KMS-11 (cell line): ENCODE measurements at regions not wholly inside any gene's neighbourhood (a gene's known extent, or its start where the extent isn't known, plus 50 kb on each side); places are given as distances from the start of the nearest gene placed in this dataset.

Experiments used
- H2AFZ ChIP-seq: fragments of 200-600 bp; sonication (generic); 2 replicates; pipeline ENCODE4 v1.6.1; 2016; ENCODE audit warnings: antibody characterized with exemption, mixed run types, low read depth
- H3K27ac ChIP-seq: fragments of 200-600 bp; sonication (generic); 2 replicates; pipeline ENCODE4 v1.6.1; 2016; ENCODE audit warnings: mild to moderate bottlenecking, mixed run types
- H3K27me3 ChIP-seq: fragments of 200-600 bp; sonication (generic); 2 replicates; pipeline ENCODE4 v1.6.1; 2017; ENCODE audit warnings: mild to moderate bottlenecking, low read depth, mixed run types, moderate library complexity; ENCODE audit not compliant: insufficient read depth
- H3K36me3 ChIP-seq: fragments of 200-600 bp; sonication (generic); 2 replicates; pipeline ENCODE4 v1.6.1; 2017; ENCODE audit warnings: mild to moderate bottlenecking, mixed run types; ENCODE audit not compliant: insufficient read depth
- H3K4me1 ChIP-seq: fragments of 200-600 bp; sonication (generic); 2 replicates; pipeline ENCODE4 v1.6.1; 2016; ENCODE audit warnings: mild to moderate bottlenecking, low read depth, mixed run types; ENCODE audit not compliant: poor library complexity, severe bottlenecking
- H3K4me2 ChIP-seq: fragments of 200-600 bp; sonication (generic); 2 replicates; pipeline ENCODE4 v1.7.0; 2016; ENCODE audit warnings: mild to moderate bottlenecking, mixed run types
- H3K4me3 ChIP-seq: fragments of 200-600 bp; sonication (generic); IDR thresholded peaks from 2 replicates; pipeline ENCODE4 v1.6.1; 2017; ENCODE audit warnings: low read depth, low read length, mixed read lengths; ENCODE audit not compliant: insufficient read depth
- H3K79me2 ChIP-seq: fragments of 200-600 bp; sonication (generic); 2 replicates; pipeline ENCODE4 v1.6.1; 2016; ENCODE audit warnings: low read depth, mixed run types; ENCODE audit not compliant: insufficient read depth
- H3K9ac ChIP-seq: fragments of 200-600 bp; sonication (generic); 2 replicates; pipeline ENCODE4 v1.6.1; 2016; ENCODE audit warnings: mild to moderate bottlenecking, mixed run types
- H4K20me1 ChIP-seq: fragments of 200-600 bp; sonication (generic); 2 replicates; pipeline ENCODE4 v1.6.1; 2016; ENCODE audit warnings: mild to moderate bottlenecking, mixed run types; ENCODE audit not compliant: insufficient read depth
- CTCF ChIP-seq: fragments of 200-600 bp; sonication (generic); conservative IDR thresholded peaks from 2 replicates; pipeline ENCODE4 v1.6.1; 2017; ENCODE audit warnings: low read depth, mild to moderate bottlenecking, antibody characterized with exemption, low read length, moderate library complexity, mixed read lengths

- H3K27ac ChIP-seq: no peak overlapping the region
- H3K79me2 ChIP-seq: no peaks in the 10 kb centered on the region
- no peak overlapping the region for H3K9ac ChIP-seq
- H2AFZ ChIP-seq: no peak overlapping the region
- no peaks in the 10 kb centered on the region for H3K36me3 ChIP-seq
- H3K4me1 ChIP-seq: no peaks in the 10 kb centered on the region
- TF ChIP-seq CTCF: no peak
- no peaks in the 10 kb centered on the region for H3K27me3 ChIP-seq
- H3K4me2 ChIP-seq: no peak overlapping the region
- H3K4me3 ChIP-seq: no peak overlapping the region
- H4K20me1 ChIP-seq: no peaks in the 10 kb centered on the region
These were observed 114.9 kb upstream of the GPRIN3 start for GRCh38 chr4:89422441-89422990.

GRCh38 chr4:89420507-89420906, 112.9 kb upstream of the GPRIN3 start:
- Histone ChIP-seq H2AFZ (no peak overlapping the region), H3K9ac (no peak overlapping the region), H3K27ac (no peak overlapping the region), H3K4me2 (no peak overlapping the region), H4K20me1 (no peaks in the 10 kb centered on the region), H3K4me1 (no peaks in the 10 kb centered on the region), H3K27me3 (no peaks in the 10 kb centered on the region), H3K4me3 (no peak overlapping the region), H3K79me2 (no peaks in the 10 kb centered on the region), H3K36me3 (no peaks in the 10 kb centered on the region; the same call in 1 of the 2 replicates)
- TF ChIP-seq CTCF: no peak

GRCh38 chr4:89419111-89419695, 111.6 kb upstream of the GPRIN3 start:
- Histone ChIP-seq H3K27ac (no peak overlapping the region), H4K20me1 (no peaks in the 10 kb centered on the region), H3K79me2 (no peaks in the 10 kb centered on the region), H3K4me2 (no peak overlapping the region), H2AFZ (no peak overlapping the region), H3K36me3 (no peaks in the 10 kb centered on the region; the same call in 1 of the 2 replicates), H3K9ac (no peak overlapping the region), H3K4me3 (no peak overlapping the region), H3K4me1 (no peaks in the 10 kb centered on the region), H3K27me3 (no peaks in the 10 kb centered on the region)
- TF ChIP-seq CTCF: no peak

- Histone ChIP-seq H3K4me2 (no peak overlapping the region), H3K27ac (no peak overlapping the region), H3K9ac (no peak overlapping the region), H2AFZ (no peak overlapping the region), H3K4me3 (no peak overlapping the region), H3K4me1 (no peaks in the 10 kb centered on the region), H3K27me3 (no peaks in the 10 kb centered on the region), H4K20me1 (no peaks in the 10 kb centered on the region), H3K79me2 (no peaks in the 10 kb centered on the region), H3K36me3 (no peaks in the 10 kb centered on the region; the same call in 1 of the 2 replicates)
- no peak for TF ChIP-seq CTCF
These were observed 109.4 kb upstream of the GPRIN3 start for GRCh38 chr4:89416960-89417359.
